ENCODE measurements at regions not wholly inside any gene's neighbourhood (a gene's known extent, or its start where the extent isn't known, plus 50 kb on each side); places are given as distances from the start of the nearest gene placed in this dataset.

GRCh38 chr10:125555267-125555666 lies 127.7 kb downstream of the TEX36 start:
- Histone ChIP-seq H3K4me1 (ENCODE audit: control insufficient read depth, insufficient read depth, low read length, poor library complexity, severe bottlenecking) (no peaks in the 10 kb centered on the region), H3K4me3 (ENCODE audit: extremely low read depth, insufficient read depth, low read length, poor library complexity, severe bottlenecking) (no peak overlapping the region), H3K36me3 (ENCODE audit: control insufficient read depth, insufficient read depth, low read length) (no peaks in the 10 kb centered on the region), H3K27ac (ENCODE audit: low read depth, low read length, severe bottlenecking) (no peak overlapping the region), H3K9me3 (ENCODE audit: control insufficient read depth, low read length) (peaks cover 3% of the 10 kb centered on the region)
- 74 to 79% methylated on average over 6 to 9 of the region's 9 CpGs for WGBS, 2 experiments (ENCODE audit: insufficient coverage in 2 of 2)

DNA sequence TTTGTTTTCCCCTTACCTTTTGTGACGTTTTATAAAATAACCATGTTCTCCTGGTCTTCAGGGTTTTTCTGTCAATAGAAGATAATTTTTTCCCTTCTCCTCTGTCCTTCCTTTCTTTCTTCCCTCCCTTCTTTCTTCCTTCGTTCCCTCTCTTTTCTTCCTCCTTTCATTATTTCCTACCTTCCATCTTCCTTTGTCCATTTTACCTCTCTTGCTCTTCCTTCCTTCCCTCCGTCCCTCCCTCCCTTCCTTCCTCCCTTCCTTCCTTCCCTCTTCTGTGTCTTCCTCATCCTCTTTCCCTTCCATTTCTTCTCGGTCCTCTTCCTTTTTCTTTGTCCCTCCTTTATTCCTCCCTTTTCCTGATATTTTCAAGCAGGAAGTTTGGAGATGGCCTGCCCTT lies 128.2 kb downstream of the TEX36 start:
- 91 to 93% methylated on average over 4 of the region's 4 CpGs for WGBS, 2 experiments (ENCODE audit: insufficient coverage in 2 of 2)
- no peak overlapping the region for H3K4me3 ChIP-seq (ENCODE audit: extremely low read depth, insufficient read depth, low read length, poor library complexity, severe bottlenecking)
- H3K27ac ChIP-seq (ENCODE audit: low read depth, low read length, severe bottlenecking) = no peak overlapping the region

GRCh38 chr10:125554016-125554703 lies 128.8 kb downstream of the TEX36 start:
- H3K27ac ChIP-seq (ENCODE audit: low read depth, low read length, severe bottlenecking) = no peak overlapping the region
- H3K9me3 ChIP-seq (ENCODE audit: control insufficient read depth, low read length) = no peaks in the 10 kb centered on the region
- no peak overlapping the region for H3K4me3 ChIP-seq (ENCODE audit: extremely low read depth, insufficient read depth, low read length, poor library complexity, severe bottlenecking)
- 91 to 92% methylated on average over 9 of the region's 10 CpGs for WGBS, 2 experiments (ENCODE audit: insufficient coverage in 2 of 2)
- H3K4me1 ChIP-seq (ENCODE audit: control insufficient read depth, insufficient read depth, low read length, poor library complexity, severe bottlenecking) = no peaks in the 10 kb centered on the region
- H3K36me3 ChIP-seq (ENCODE audit: control insufficient read depth, insufficient read depth, low read length) = no peaks in the 10 kb centered on the region

More for the DNA sequence above, 128.2 kb downstream of the TEX36 start:
- Histone ChIP-seq H3K36me3 (ENCODE audit: control insufficient read depth, insufficient read depth, low read length) (no peaks in the 10 kb centered on the region), H3K9me3 (ENCODE audit: control insufficient read depth, low read length) (peaks cover 2% of the 10 kb centered on the region), H3K4me1 (ENCODE audit: control insufficient read depth, insufficient read depth, low read length, poor library complexity, severe bottlenecking) (no peaks in the 10 kb centered on the region)

DNA sequence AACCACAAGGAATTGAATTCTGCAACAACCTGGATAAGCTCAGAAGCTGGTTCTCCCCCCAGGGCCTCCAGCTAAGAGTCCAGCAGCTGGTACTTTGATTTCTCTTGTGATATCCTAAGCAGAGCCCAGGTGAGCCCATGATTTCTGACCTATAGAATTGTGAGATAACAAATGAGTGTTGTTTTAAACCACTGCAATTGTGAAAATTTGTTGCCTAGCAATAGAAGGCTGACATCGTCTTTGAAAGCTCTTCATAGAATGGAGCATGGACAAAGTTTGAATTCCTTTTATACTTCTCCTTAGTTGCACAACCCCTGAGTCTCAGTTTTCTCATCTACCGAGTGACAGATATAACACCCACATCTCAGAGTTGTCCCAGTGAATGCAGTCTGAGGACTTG lies 129.9 kb downstream of the TEX36 start:
- H3K27ac ChIP-seq (ENCODE audit: low read depth, low read length, severe bottlenecking) = no peak overlapping the region
- no peak overlapping the region for H3K4me3 ChIP-seq (ENCODE audit: extremely low read depth, insufficient read depth, low read length, poor library complexity, severe bottlenecking)
- H3K4me1 ChIP-seq (ENCODE audit: control insufficient read depth, insufficient read depth, low read length, poor library complexity, severe bottlenecking) = no peaks in the 10 kb centered on the region
- H3K36me3 ChIP-seq (ENCODE audit: control insufficient read depth, insufficient read depth, low read length) = no peaks in the 10 kb centered on the region
- WGBS, 2 experiments (ENCODE audit: insufficient coverage in 2 of 2) = 79 to 100% methylated on average over 1 to 2 of the region's 2 CpGs
- H3K9me3 ChIP-seq (ENCODE audit: control insufficient read depth, low read length) = no peaks in the 10 kb centered on the region

- Histone ChIP-seq H3K9me3 (ENCODE audit: control insufficient read depth, low read length) (no peaks in the 10 kb centered on the region), H3K36me3 (ENCODE audit: control insufficient read depth, insufficient read depth, low read length) (no peaks in the 10 kb centered on the region), H3K4me1 (ENCODE audit: control insufficient read depth, insufficient read depth, low read length, poor library complexity, severe bottlenecking) (no peaks in the 10 kb centered on the region), H3K4me3 (ENCODE audit: extremely low read depth, insufficient read depth, low read length, poor library complexity, severe bottlenecking) (no peak overlapping the region), H3K27ac (ENCODE audit: low read depth, low read length, severe bottlenecking) (no peak overlapping the region)
- 86 to 97% methylated on average over 3 of the region's 4 CpGs for WGBS, 2 experiments (ENCODE audit: insufficient coverage in 2 of 2)
Observed at GRCh38 chr10:125551247-125551646, 131.7 kb downstream of the TEX36 start.

DNA sequence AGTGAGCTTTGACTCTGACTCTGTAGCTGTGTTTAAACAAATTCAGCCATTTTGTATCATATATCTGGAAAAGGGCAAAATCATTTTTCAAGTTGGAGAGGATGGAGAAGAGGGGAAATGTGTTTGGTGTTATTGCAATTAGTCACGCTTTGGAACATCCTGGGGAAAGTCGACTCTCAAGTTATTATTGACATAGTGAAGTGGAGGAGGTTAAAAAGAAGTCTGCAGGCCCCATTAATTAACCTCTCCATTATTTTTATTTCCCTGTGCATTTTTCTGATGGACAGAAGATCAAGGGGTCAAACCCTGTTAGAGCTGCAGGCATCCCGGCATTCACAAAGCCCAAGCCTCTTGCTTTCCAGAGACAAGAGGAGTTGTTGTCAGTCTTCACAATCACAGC lies 132.6 kb downstream of the TEX36 start:
- Histone ChIP-seq H3K27ac (ENCODE audit: low read depth, low read length, severe bottlenecking) (no peak overlapping the region), H3K4me3 (ENCODE audit: extremely low read depth, insufficient read depth, low read length, poor library complexity, severe bottlenecking) (no peak overlapping the region), H3K36me3 (ENCODE audit: control insufficient read depth, insufficient read depth, low read length) (no peaks in the 10 kb centered on the region), H3K4me1 (ENCODE audit: control insufficient read depth, insufficient read depth, low read length, poor library complexity, severe bottlenecking) (no peaks in the 10 kb centered on the region), H3K9me3 (ENCODE audit: control insufficient read depth, low read length) (no peaks in the 10 kb centered on the region)
- 90 to 94% methylated on average over 1 to 2 of the region's 3 CpGs for WGBS, 2 experiments (ENCODE audit: insufficient coverage in 2 of 2)

DNA sequence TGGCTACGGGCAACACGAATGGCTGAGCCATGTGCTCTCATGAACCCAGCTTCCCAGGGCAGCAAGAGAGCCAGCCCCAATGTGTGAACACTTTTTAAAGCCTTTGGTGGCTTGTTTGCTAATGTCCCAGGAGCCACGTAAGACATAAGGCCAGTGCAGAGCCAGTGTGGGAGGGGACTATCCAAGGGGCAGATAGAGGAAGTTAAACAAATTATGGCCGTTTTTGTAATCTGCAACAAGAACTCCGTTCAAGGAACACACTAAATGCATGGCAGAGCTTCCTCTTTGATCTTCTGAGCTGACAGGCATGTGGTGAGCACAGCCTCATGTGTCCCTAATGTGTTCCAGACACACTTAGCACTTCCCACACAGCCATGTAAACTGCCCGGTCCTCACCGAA lies 133.3 kb downstream of the TEX36 start:
- Histone ChIP-seq H3K27ac (ENCODE audit: low read depth, low read length, severe bottlenecking) (no peak overlapping the region), H3K4me3 (ENCODE audit: extremely low read depth, insufficient read depth, low read length, poor library complexity, severe bottlenecking) (no peak overlapping the region), H3K9me3 (ENCODE audit: control insufficient read depth, low read length) (no peaks in the 10 kb centered on the region), H3K36me3 (ENCODE audit: control insufficient read depth, insufficient read depth, low read length) (no peaks in the 10 kb centered on the region), H3K4me1 (ENCODE audit: control insufficient read depth, insufficient read depth, low read length, poor library complexity, severe bottlenecking) (no peaks in the 10 kb centered on the region)
- WGBS, 2 experiments (ENCODE audit: insufficient coverage in 2 of 2) = 86 to 91% methylated on average over 4 to 5 of the region's 7 CpGs

- H3K27ac ChIP-seq (ENCODE audit: low read depth, low read length, severe bottlenecking) = no peak overlapping the region
- no peak overlapping the region for H3K4me3 ChIP-seq (ENCODE audit: extremely low read depth, insufficient read depth, low read length, poor library complexity, severe bottlenecking)
- no peaks in the 10 kb centered on the region for H3K9me3 ChIP-seq (ENCODE audit: control insufficient read depth, low read length)
- 83 to 98% methylated on average over 4 of the region's 7 CpGs for WGBS, 2 experiments (ENCODE audit: insufficient coverage in 2 of 2)
- no peaks in the 10 kb centered on the region for H3K4me1 ChIP-seq (ENCODE audit: control insufficient read depth, insufficient read depth, low read length, poor library complexity, severe bottlenecking)
- H3K36me3 ChIP-seq (ENCODE audit: control insufficient read depth, insufficient read depth, low read length) = no peaks in the 10 kb centered on the region
Observed at GRCh38 chr10:125548878-125549277, 134.1 kb downstream of the TEX36 start.

DNA sequence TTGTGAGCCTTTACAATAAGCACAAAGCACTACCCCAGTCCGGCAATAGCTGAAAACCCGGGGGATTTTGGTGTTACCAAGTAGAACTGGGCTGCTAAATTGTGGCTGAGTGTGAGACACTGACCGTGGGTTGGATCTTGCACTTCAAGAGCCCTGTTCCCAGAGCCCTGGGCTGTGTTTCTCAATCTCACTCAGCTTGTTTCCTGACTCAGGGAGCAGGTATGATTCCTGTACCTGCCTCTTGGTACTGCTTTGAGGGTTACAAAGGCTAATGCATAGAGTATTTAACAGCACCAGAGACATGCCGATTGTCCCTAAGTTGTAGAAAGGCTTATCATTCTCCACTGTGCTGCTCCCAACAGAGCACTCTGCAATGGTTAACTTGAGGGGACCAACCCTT lies 134.6 kb downstream of the TEX36 start:
- Histone ChIP-seq H3K4me3 (ENCODE audit: extremely low read depth, insufficient read depth, low read length, poor library complexity, severe bottlenecking) (no peak overlapping the region), H3K4me1 (ENCODE audit: control insufficient read depth, insufficient read depth, low read length, poor library complexity, severe bottlenecking) (no peaks in the 10 kb centered on the region), H3K36me3 (ENCODE audit: control insufficient read depth, insufficient read depth, low read length) (no peaks in the 10 kb centered on the region), H3K27ac (ENCODE audit: low read depth, low read length, severe bottlenecking) (no peak overlapping the region), H3K9me3 (ENCODE audit: control insufficient read depth, low read length) (no peaks in the 10 kb centered on the region)
- WGBS, 2 experiments (ENCODE audit: insufficient coverage in 2 of 2) = 89 to 96% methylated on average over 4 of the region's 4 CpGs

GRCh38 chr10:125547010-125547650 lies 135.8 kb downstream of the TEX36 start:
- no peak overlapping the region for H3K4me3 ChIP-seq (ENCODE audit: extremely low read depth, insufficient read depth, low read length, poor library complexity, severe bottlenecking)
- no peak overlapping the region for H3K27ac ChIP-seq (ENCODE audit: low read depth, low read length, severe bottlenecking)
- no peaks in the 10 kb centered on the region for H3K9me3 ChIP-seq (ENCODE audit: control insufficient read depth, low read length)
- WGBS, 2 experiments (ENCODE audit: insufficient coverage in 2 of 2) = 81 to 95% methylated on average over 4 of the region's 10 CpGs
- no peaks in the 10 kb centered on the region for H3K36me3 ChIP-seq (ENCODE audit: control insufficient read depth, insufficient read depth, low read length)
- H3K4me1 ChIP-seq (ENCODE audit: control insufficient read depth, insufficient read depth, low read length, poor library complexity, severe bottlenecking) = no peaks in the 10 kb centered on the region

DNA sequence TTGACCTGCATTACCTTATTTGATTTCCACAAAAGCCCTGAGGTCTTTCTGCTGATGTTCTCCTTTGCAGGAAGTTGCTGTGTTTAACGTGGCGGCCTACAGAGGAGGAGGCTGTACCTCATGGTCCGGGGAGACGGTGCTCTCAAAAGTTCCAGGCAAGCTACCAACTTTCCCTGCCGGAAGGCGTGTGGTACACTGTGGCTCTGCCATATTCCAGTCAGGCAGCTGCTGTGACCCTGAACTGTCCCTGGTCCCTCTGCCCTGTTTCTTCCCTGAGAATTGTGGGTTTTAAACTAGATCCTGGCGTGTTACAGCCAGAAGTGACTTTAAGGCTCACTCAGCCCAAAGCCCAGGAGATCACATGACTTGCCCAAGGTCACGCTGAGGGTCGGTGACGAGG lies 139.2 kb downstream of the TEX36 start:
- no peak overlapping the region for H3K4me3 ChIP-seq (ENCODE audit: extremely low read depth, insufficient read depth, low read length, poor library complexity, severe bottlenecking)
- no peaks in the 10 kb centered on the region for H3K4me1 ChIP-seq (ENCODE audit: control insufficient read depth, insufficient read depth, low read length, poor library complexity, severe bottlenecking)
- WGBS, 2 experiments (ENCODE audit: insufficient coverage in 2 of 2) = 85 to 90% methylated on average over 7 to 9 of the region's 10 CpGs
- no peaks in the 10 kb centered on the region for H3K36me3 ChIP-seq (ENCODE audit: control insufficient read depth, insufficient read depth, low read length)
- no peaks in the 10 kb centered on the region for H3K9me3 ChIP-seq (ENCODE audit: control insufficient read depth, low read length)
- H3K27ac ChIP-seq (ENCODE audit: low read depth, low read length, severe bottlenecking) = no peak overlapping the region

Data from mesodermal cell (in vitro differentiated cells).